ENCODE measurements at regions not wholly inside any gene's neighbourhood (a gene's known extent, or its start where the extent isn't known, plus 50 kb on each side); places are given as distances from the start of the nearest gene placed in this dataset.
A peak's percentile ranks its signal among the peaks of the same experiment; 100 is the strongest.

- TF ChIP-seq CTCF (IDR thresholded peaks at IDR 0.05; ENCODE audit: extremely low read depth, insufficient read depth, missing control alignments): no peak
- DNase-seq (ENCODE audit: low spot score): peak; percentile 15
- in situ Hi-C loops (cut with MboI; ENCODE audit: low pct_unique_long_range_greater_than_20kb, low sequenced_read_pairs, unreplicated experiment): loop anchor here (5.0 to 25.0 kb wide), 3 partner anchors 82 to 669 kb away; no protein-coding TSS in a partner anchor
Observed at GRCh38 chr1:173414136-173414535, 63.0 kb upstream of the PRDX6 start.

- in situ Hi-C loops (cut with MboI; ENCODE audit: low pct_unique_long_range_greater_than_20kb, low sequenced_read_pairs, unreplicated experiment): loop anchor here (5.0 to 25.0 kb wide), 3 partner anchors 82 to 670 kb away; no protein-coding TSS in a partner anchor
- no peak for TF ChIP-seq CTCF (IDR thresholded peaks at IDR 0.05; ENCODE audit: extremely low read depth, insufficient read depth, missing control alignments)
- DNase-seq (ENCODE audit: low spot score): no peak
Observed at GRCh38 chr1:173414539-173415226, 62.5 kb upstream of the PRDX6 start.

GRCh38 chr1:173415490-173415889, 61.6 kb upstream of the PRDX6 start:
- TF ChIP-seq CTCF (IDR thresholded peaks at IDR 0.05; ENCODE audit: extremely low read depth, insufficient read depth, missing control alignments): no peak
- in situ Hi-C loops (cut with MboI; ENCODE audit: low pct_unique_long_range_greater_than_20kb, low sequenced_read_pairs, unreplicated experiment): loop anchor here (10.0 to 25.0 kb wide), 2 partner anchors 153 to 671 kb away; no protein-coding TSS in a partner anchor
- DNase-seq (ENCODE audit: low spot score): peak; percentile 28

- in situ Hi-C loops (cut with MboI; ENCODE audit: low pct_unique_long_range_greater_than_20kb, low sequenced_read_pairs, unreplicated experiment): loop anchor here (10.0 to 25.0 kb wide), 2 partner anchors 154 to 671 kb away; no protein-coding TSS in a partner anchor
- no peak for DNase-seq (ENCODE audit: low spot score)
- no peak for TF ChIP-seq CTCF (IDR thresholded peaks at IDR 0.05; ENCODE audit: extremely low read depth, insufficient read depth, missing control alignments)
Observed at GRCh38 chr1:173415905-173416450, 61.2 kb upstream of the PRDX6 start.

GRCh38 chr1:173417563-173417962, 59.6 kb upstream of the PRDX6 start:
- DNase-seq (ENCODE audit: low spot score): no peak
- TF ChIP-seq CTCF (IDR thresholded peaks at IDR 0.05; ENCODE audit: extremely low read depth, insufficient read depth, missing control alignments): no peak
- in situ Hi-C loops (cut with MboI; ENCODE audit: low pct_unique_long_range_greater_than_20kb, low sequenced_read_pairs, unreplicated experiment): loop anchor here (10.0 to 25.0 kb wide), 2 partner anchors 155 to 673 kb away; no protein-coding TSS in a partner anchor

- no peak for DNase-seq (ENCODE audit: low spot score)
- in situ Hi-C loops (cut with MboI; ENCODE audit: low pct_unique_long_range_greater_than_20kb, low sequenced_read_pairs, unreplicated experiment): loop anchor here (10.0 to 25.0 kb wide), 2 partner anchors 156 to 674 kb away; no protein-coding TSS in a partner anchor
Observed at GRCh38 chr1:173418107-173418985, 58.8 kb upstream of the PRDX6 start.

More at GRCh38 chr1:173418107-173418985, 58.8 kb upstream of the PRDX6 start:
- no peak for TF ChIP-seq CTCF (IDR thresholded peaks at IDR 0.05; ENCODE audit: extremely low read depth, insufficient read depth, missing control alignments)

All from GM13977 (cell line).